ENCODE measurements at regions not wholly inside any gene's neighbourhood (a gene's known extent, or its start where the extent isn't known, plus 50 kb on each side); places are given as distances from the start of the nearest gene placed in this dataset.
"Not testable (repeated sequence)": the region's sequence is repeated elsewhere in the genome, so short reads cannot be mapped to it uniquely, and the experiment has no call there.

GRCh38 chr11:29641201-29641600 is 375.6 kb downstream of the KCNA4 start:
- no peak for DNase-seq (ENCODE audit: low read depth)
- no peak overlapping the region for H3K4me3 ChIP-seq (ENCODE audit: low read depth, low read length)

GRCh38 chr11:29634744-29635143 is 382.1 kb downstream of the KCNA4 start:
- H3K4me3 ChIP-seq (ENCODE audit: low read depth, low read length): no peak overlapping the region
- DNase-seq (ENCODE audit: low read depth): no peak

GRCh38 chr11:29634244-29634643 is 382.6 kb downstream of the KCNA4 start:
- no peak for DNase-seq (ENCODE audit: low read depth)
- no peak overlapping the region for H3K4me3 ChIP-seq (ENCODE audit: low read depth, low read length)

GRCh38 chr11:29629286-29629685 is 387.5 kb downstream of the KCNA4 start:
- peak; percentile 78 for DNase-seq (ENCODE audit: low read depth)
- H3K4me3 ChIP-seq (ENCODE audit: low read depth, low read length): no peak overlapping the region

- no peak overlapping the region for H3K4me3 ChIP-seq (ENCODE audit: low read depth, low read length)
- DNase-seq (ENCODE audit: low read depth): no peak
These were observed 388.2 kb downstream of the KCNA4 start for GRCh38 chr11:29628609-29629008.

- no peak overlapping the region for H3K4me3 ChIP-seq (ENCODE audit: low read depth, low read length)
- peak; percentile 79 for DNase-seq (ENCODE audit: low read depth)
These were observed 389.3 kb downstream of the KCNA4 start for GRCh38 chr11:29627541-29627940.

GRCh38 chr11:29623144-29623722 is 393.6 kb downstream of the KCNA4 start:
- no peak for DNase-seq (ENCODE audit: low read depth)
- no peak overlapping the region for H3K4me3 ChIP-seq (ENCODE audit: low read depth, low read length)

- H3K4me3 ChIP-seq (ENCODE audit: low read depth, low read length): no peak overlapping the region
- DNase-seq (ENCODE audit: low read depth): peak; percentile 53
These were observed 400.2 kb downstream of the KCNA4 start for GRCh38 chr11:29616611-29617010.

GRCh38 chr11:29612423-29612822 is 404.4 kb downstream of the KCNA4 start:
- H3K4me3 ChIP-seq (ENCODE audit: low read depth, low read length): no peak overlapping the region
- DNase-seq (ENCODE audit: low read depth): no peak

- no peak for DNase-seq (ENCODE audit: low read depth)
- H3K4me3 ChIP-seq (ENCODE audit: low read depth, low read length): no peak overlapping the region
These were observed 410.3 kb downstream of the KCNA4 start for GRCh38 chr11:29606330-29607031.

- not testable (repeated sequence) for H3K4me3 ChIP-seq (ENCODE audit: low read depth, low read length); DNase-seq (ENCODE audit: low read depth)
These were observed 416.7 kb downstream of the KCNA4 start for GRCh38 chr11:29600151-29600575.

GRCh38 chr11:29584342-29584741 is 432.5 kb downstream of the KCNA4 start:
- H3K4me3 ChIP-seq (ENCODE audit: low read depth, low read length): no peak overlapping the region
- DNase-seq (ENCODE audit: low read depth): no peak

GRCh38 chr11:29578806-29579205 is 438.0 kb downstream of the KCNA4 start:
- no peak overlapping the region for H3K4me3 ChIP-seq (ENCODE audit: low read depth, low read length)
- DNase-seq (ENCODE audit: low read depth): no peak

- no peak overlapping the region for H3K4me3 ChIP-seq (ENCODE audit: low read depth, low read length)
- no peak for DNase-seq (ENCODE audit: low read depth)
These were observed 452.3 kb downstream of the KCNA4 start for GRCh38 chr11:29564486-29564885.

- no peak overlapping the region for H3K4me3 ChIP-seq (ENCODE audit: low read depth, low read length)
- no peak for DNase-seq (ENCODE audit: low read depth)
These were observed 454.6 kb downstream of the KCNA4 start for GRCh38 chr11:29562183-29562582.

- H3K4me3 ChIP-seq (ENCODE audit: low read depth, low read length): no peak overlapping the region
- DNase-seq (ENCODE audit: low read depth): no peak
These were observed 462.8 kb downstream of the KCNA4 start for GRCh38 chr11:29553990-29554389.

- no peak for DNase-seq (ENCODE audit: low read depth)
- H3K4me3 ChIP-seq (ENCODE audit: low read depth, low read length): no peak overlapping the region
These were observed 478.3 kb downstream of the KCNA4 start for GRCh38 chr11:29538339-29539036.

- DNase-seq (ENCODE audit: low read depth): peak; percentile 22
- H3K4me3 ChIP-seq (ENCODE audit: low read depth, low read length): no peak overlapping the region
These were observed 482.0 kb downstream of the KCNA4 start for GRCh38 chr11:29534836-29535235.

GRCh38 chr11:29530961-29531360 is 485.9 kb downstream of the KCNA4 start:
- DNase-seq (ENCODE audit: low read depth): no peak
- no peak overlapping the region for H3K4me3 ChIP-seq (ENCODE audit: low read depth, low read length)

- peak; percentile 89 for DNase-seq (ENCODE audit: low read depth)
- H3K4me3 ChIP-seq (ENCODE audit: low read depth, low read length): no peak overlapping the region
These were observed 489.4 kb downstream of the KCNA4 start for GRCh38 chr11:29527391-29527936.

Measured in skeletal muscle cell (primary cell).